ENCODE measurements at regions not wholly inside any gene's neighbourhood (a gene's known extent, or its start where the extent isn't known, plus 50 kb on each side); places are given as distances from the start of the nearest gene placed in this dataset.

DNA sequence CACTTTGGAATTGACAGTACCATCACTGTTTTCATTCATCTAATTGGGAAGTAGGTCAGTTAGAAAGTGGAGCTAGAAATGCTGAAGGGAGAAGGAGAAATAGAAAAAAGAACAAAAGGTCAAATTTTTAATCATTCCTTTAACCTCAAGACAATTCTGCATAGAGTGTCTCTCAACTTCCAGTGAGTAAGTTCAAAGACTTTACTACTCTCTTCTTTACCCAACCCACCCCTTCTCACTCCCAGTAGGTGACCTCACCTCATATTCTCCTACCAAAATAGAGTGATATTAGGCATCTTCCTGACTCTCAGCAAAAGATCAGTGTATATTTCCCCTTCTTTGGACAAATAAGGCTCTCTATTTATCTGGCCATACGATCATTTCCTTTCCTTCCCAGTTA lies 340.0 kb upstream of the JAG1 start:
- TF ChIP-seq, protein P1, sequence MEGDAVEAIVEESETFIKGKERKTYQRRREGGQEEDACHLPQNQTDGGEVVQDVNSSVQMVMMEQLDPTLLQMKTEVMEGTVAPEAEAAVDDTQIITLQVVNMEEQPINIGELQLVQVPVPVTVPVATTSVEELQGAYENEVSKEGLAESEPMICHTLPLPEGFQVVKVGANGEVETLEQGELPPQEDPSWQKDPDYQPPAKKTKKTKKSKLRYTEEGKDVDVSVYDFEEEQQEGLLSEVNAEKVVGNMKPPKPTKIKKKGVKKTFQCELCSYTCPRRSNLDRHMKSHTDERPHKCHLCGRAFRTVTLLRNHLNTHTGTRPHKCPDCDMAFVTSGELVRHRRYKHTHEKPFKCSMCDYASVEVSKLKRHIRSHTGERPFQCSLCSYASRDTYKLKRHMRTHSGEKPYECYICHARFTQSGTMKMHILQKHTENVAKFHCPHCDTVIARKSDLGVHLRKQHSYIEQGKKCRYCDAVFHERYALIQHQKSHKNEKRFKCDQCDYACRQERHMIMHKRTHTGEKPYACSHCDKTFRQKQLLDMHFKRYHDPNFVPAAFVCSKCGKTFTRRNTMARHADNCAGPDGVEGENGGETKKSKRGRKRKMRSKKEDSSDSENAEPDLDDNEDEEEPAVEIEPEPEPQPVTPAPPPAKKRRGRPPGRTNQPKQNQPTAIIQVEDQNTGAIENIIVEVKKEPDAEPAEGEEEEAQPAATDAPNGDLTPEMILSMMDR (IDR thresholded peaks at IDR 0.05), result no peak
- TF ChIP-seq POLR2A (IDR thresholded peaks at IDR 0.05) (no peak), EP300 (IDR thresholded peaks at IDR 0.05) (no peak), POLR2AphosphoS5 (IDR thresholded peaks at IDR 0.05) (no peak)

Measured in sigmoid colon (tissue), 4 donors.